K562 (cell line): ENCODE measurements at regions not wholly inside any gene's neighbourhood (a gene's known extent, or its start where the extent isn't known, plus 50 kb on each side); places are given as distances from the start of the nearest gene placed in this dataset.

Experiments
- ATAC-seq: fragments of 200-7000 bp; cut with Tn5 transposase; 3 replicates; pipeline ENCODE4 v1.9.1; 2020; ENCODE audit warnings: moderate library complexity
- BruUV-seq: library from RNA; stranded (reverse); fragments of 400-500 nt; replicated peaks from 2 replicates; lab custom pipeline; 2021; lab: Mats Ljungman, UMichigan
- CTCF ChIA-PET: fragments of 300-600 bp; formaldehyde crosslinking; extraction: SDS; loops from one replicate; lab custom pipeline; 2021; ENCODE audit warnings: low intra/inter-chr PET ratio; lab: Yijun Ruan, JAX
- POLR2A ChIA-PET: fragments of 300-600, 350-650 bp; sonication (Branson Sonifier 250); formaldehyde crosslinking; extraction: SDS; loops from one replicate; lab custom pipeline; 2021; ENCODE audit warnings: antibody characterized with exemption, inconsistent platforms; lab: Yijun Ruan, JAX
- DNase-seq, 4 experiments: peaks; one replicate each; pipeline versions ENCODE4 v3.0.0 to v3.0.0-alpha.2; 2011 to 2018; ENCODE audit warnings: low spot score in 3 of 4, mixed read lengths in 3 of 4; ENCODE audit errors: extremely low read depth in 1 of 4
- FAIRE-seq: peaks from 2 replicates; lab custom pipeline; 2011; peaks lifted over from hg19 to GRCh38; lab: Jason Lieb, UNC
- H2AFZ ChIP-seq: 2 replicates; pipeline ENCODE4 v1.6.0; 2011; ENCODE audit warnings: low read depth, low read length, control low read depth, inconsistent platforms
- H3K27ac ChIP-seq: fragments of 200-600 bp; 3 replicates; pipeline ENCODE4 v1.8.0; 2011; ENCODE audit warnings: low read depth, mild to moderate bottlenecking, control low read depth, inconsistent platforms, low read length, moderate library complexity, mixed read lengths; ENCODE audit errors: extremely low read depth
- H3K27me3 ChIP-seq, 2 experiments: fragments of 300-600 bp in 1 of 2; 2 replicates in 1 of 2; 3 replicates in 1 of 2; pipeline versions ENCODE4 v1.6.0 to v1.8.0; 2011; ENCODE audit warnings: inconsistent platforms in 2 of 2, low read length in 2 of 2, mild to moderate bottlenecking in 1 of 2, mixed read lengths in 1 of 2, moderate library complexity in 1 of 2; ENCODE audit not compliant: control insufficient read depth in 2 of 2, insufficient read depth in 2 of 2
- H3K36me3 ChIP-seq: fragments of 300-600 bp; 3 replicates; pipeline ENCODE4 v1.8.0; 2011; ENCODE audit warnings: mild to moderate bottlenecking, low read length, inconsistent platforms; ENCODE audit not compliant: control insufficient read depth, insufficient read depth
- H3K4me1 ChIP-seq, 2 experiments: fragments of 200-600 bp in 1 of 2; replicated peaks in 1 of 2; 2 replicates in 1 of 2; 3 replicates in 1 of 2; pipeline versions ENCODE4 v1.5.1 to v1.8.0; 2011; ENCODE audit warnings: inconsistent platforms in 2 of 2, low read length in 2 of 2, mild to moderate bottlenecking in 1 of 2, mixed read lengths in 1 of 2, moderate library complexity in 1 of 2; ENCODE audit not compliant: control insufficient read depth in 2 of 2, insufficient read depth in 2 of 2
- H3K4me2 ChIP-seq: 2 replicates; pipeline ENCODE4 v1.6.1; 2011; ENCODE audit warnings: low read length, control low read depth, inconsistent platforms, mixed read lengths; ENCODE audit not compliant: insufficient read depth
- H3K4me3 ChIP-seq: fragments of 200-600 bp; sonication (generic), shearing (Covaris generic); 2 replicates; pipeline ENCODE4 v1.5.1; 2016; ENCODE audit warnings: control low read depth, inconsistent platforms
- H3K79me2 ChIP-seq: fragments of 200-600 bp; 3 replicates; pipeline ENCODE4 v1.8.0; 2011; ENCODE audit warnings: low read length, inconsistent platforms; ENCODE audit not compliant: control insufficient read depth, insufficient read depth
- H3K9ac ChIP-seq, 2 experiments: 2 replicates each; pipeline versions ENCODE4 v1.6.0 to v1.6.1; 2011; ENCODE audit warnings: low read depth in 2 of 2, low read length in 2 of 2, control low read depth in 1 of 2, inconsistent platforms in 1 of 2, mild to moderate bottlenecking in 1 of 2, mixed read lengths in 1 of 2; ENCODE audit not compliant: insufficient read depth in 1 of 2
- H3K9me1 ChIP-seq: one replicate; pipeline ENCODE4 v1.6.0; 2011; ENCODE audit warnings: inconsistent platforms, mild to moderate bottlenecking, low read length, moderate library complexity; ENCODE audit not compliant: control insufficient read depth, insufficient read depth
- H3K9me3 ChIP-seq: replicated peaks from 2 replicates; pipeline ENCODE4 v1.5.1; 2011; ENCODE audit warnings: low read depth, low read length, inconsistent platforms; ENCODE audit not compliant: control insufficient read depth, insufficient read depth
- H4K20me1 ChIP-seq: replicated peaks from 2 replicates; pipeline ENCODE4 v1.6.1; 2011; ENCODE audit warnings: low read length, inconsistent platforms, mixed read lengths; ENCODE audit not compliant: control insufficient read depth, insufficient read depth
- ATF3 ChIP-seq, 2 experiments: fragments of 450-650 bp in 1 of 2; sonication (generic) in 1 of 2; formaldehyde crosslinking in 1 of 2; IDR thresholded peaks in 1 of 2; conservative IDR thresholded peaks in 1 of 2; 2 replicates each; pipeline versions ENCODE4 v1.6.1 to v1.8.1; 2016 to 2023; ENCODE audit warnings: mild to moderate bottlenecking in 2 of 2, moderate library complexity in 2 of 2, inconsistent platforms in 1 of 2, missing genetic modification reagents in 1 of 2
- DEAF1 ChIP-seq: fragments of 450-650 bp; formaldehyde crosslinking; IDR thresholded peaks from 2 replicates; pipeline ENCODE4 v1.4.0; 2020; ENCODE audit warnings: mild to moderate bottlenecking, moderate library complexity
- GTF2A2 ChIP-seq: IDR thresholded peaks from 2 replicates; pipeline ENCODE4 v1.6.1; 2016; ENCODE audit warnings: mild to moderate bottlenecking, missing genetic modification characterization, missing compliant biosample characterization
- MCM3 ChIP-seq: fragments of 450-650 bp; IDR thresholded peaks from 2 replicates; pipeline ENCODE4 v1.6.1; 2016
- ZNF121 ChIP-seq: sonication (generic); formaldehyde crosslinking; conservative IDR thresholded peaks from 2 replicates; pipeline ENCODE4 v1.8.0; 2022; ENCODE audit warnings: missing genetic modification reagents
- WGBS: fragments of 100-300 bp; shearing (Covaris generic); methylation state at CpG from one replicate; pipeline ENCODE4 v1.1.6; 2016; ENCODE audit warnings: low coverage, mixed read lengths; ENCODE audit not compliant: insufficient coverage; ENCODE audit errors: missing lambda C conversion rate; 5-methylcytosine and 5-hydroxymethylcytosine counted together
- in situ Hi-C: fragments of 300-500 bp; cut with MboI; formaldehyde crosslinking; loops from 4 replicates; pipeline ENCODE4 v1.15.0; 2018; ENCODE audit warnings: inconsistent platforms, mixed read lengths
- intact Hi-C: fragments of 100-400 bp; cut with micrococcal nuclease; formaldehyde crosslinking; loops from 2 replicates; pipeline ENCODE4 v1.14.2; 2022

DNA sequence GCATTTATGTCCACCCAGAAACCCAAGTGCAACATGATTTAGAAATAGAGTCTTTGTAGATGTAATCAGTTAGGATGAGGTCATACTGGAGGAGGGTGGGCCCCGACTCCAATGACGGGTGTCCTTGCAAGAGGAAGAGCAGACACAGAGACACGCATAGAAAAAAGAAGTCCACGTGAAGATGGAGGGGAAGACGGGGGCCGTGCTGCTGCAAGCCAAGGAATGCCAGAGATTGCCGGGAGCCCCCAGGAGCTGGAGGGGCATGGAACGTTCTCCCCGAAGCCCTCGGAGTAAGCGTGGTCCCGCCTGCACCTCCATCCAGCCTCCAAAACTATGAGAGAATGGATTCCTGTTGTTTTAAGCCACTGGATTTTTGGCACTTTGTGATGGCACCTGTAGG, 51.6 kb downstream of the PTGR3 start:
- TF ChIP-seq GTF2A2 (tag) (no peak), ATF3 (IDR thresholded peaks at IDR 0.05) (peak; percentile 36; the same call in 1 of the 2 replicates), ATF3 (CRISPR knock-in tag; conservative IDR thresholded peaks at IDR 0.05) (no peak), ZNF121 (CRISPR knock-in tag) (no peak)
- Histone ChIP-seq H2AFZ (no peak overlapping the region), H3K36me3 (no peaks in the 10 kb centered on the region), H3K4me3 (no peak overlapping the region), H3K9me3 (no peaks in the 10 kb centered on the region), H3K4me1 (peaks cover 0 to 7% of the 10 kb centered on the region in 2 experiments; a peak in 1 of 5 replicates), H3K9me1 (no peaks in the 10 kb centered on the region), H4K20me1 (no peaks in the 10 kb centered on the region), H3K27me3 (peaks cover 27 to 77% of the 10 kb centered on the region in 2 experiments), H3K27ac (no peak overlapping the region), H3K4me2 (no peak overlapping the region), H3K9ac (no peak overlapping the region), H3K79me2 (no peaks in the 10 kb centered on the region)
- ATAC-seq (no peak), FAIRE-seq (no peak), DNase-seq (no peak)
- intact Hi-C loops: no loop called here
- BruUV-seq: no TSS peak
- CTCF ChIA-PET: no interaction called here
- in situ Hi-C loops: no loop called here
- 2% methylated on average over 11 of the region's 12 CpGs for WGBS
- POLR2A ChIA-PET: no interaction called here

DNA sequence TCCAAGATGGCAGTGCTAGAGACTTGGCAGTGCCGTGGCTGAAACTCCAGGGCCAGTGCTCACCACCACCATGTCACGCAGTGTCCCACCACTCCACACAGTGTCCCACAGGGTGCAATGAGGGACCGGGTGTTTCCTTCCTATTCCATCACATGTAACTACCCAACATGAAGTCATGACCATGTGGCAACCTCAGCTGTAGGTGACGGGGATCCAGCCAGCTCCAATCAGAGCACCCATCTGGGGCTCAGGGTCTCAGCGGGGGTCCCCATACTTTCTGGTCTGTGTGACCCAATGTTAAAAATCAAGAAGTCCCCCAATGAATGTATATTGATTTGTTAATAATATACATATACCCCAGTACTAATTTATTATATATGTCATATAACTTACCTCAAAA, 52.1 kb downstream of the PTGR3 start:
- ATAC-seq: no peak
- Histone ChIP-seq H3K9me1 (no peaks in the 10 kb centered on the region), H3K9ac (no peak overlapping the region), H2AFZ (no peak overlapping the region), H3K4me2 (no peak overlapping the region), H4K20me1 (no peaks in the 10 kb centered on the region), H3K9me3 (no peaks in the 10 kb centered on the region), H3K27ac (no peak overlapping the region), H3K79me2 (no peaks in the 10 kb centered on the region), H3K4me1 (peaks cover 0 to 7% of the 10 kb centered on the region in 2 experiments; a peak in 1 of 5 replicates), H3K4me3 (no peak overlapping the region), H3K27me3 (peaks cover 24 to 71% of the 10 kb centered on the region in 2 experiments), H3K36me3 (no peaks in the 10 kb centered on the region)
- WGBS: 6% methylated on average over 4 of the region's 5 CpGs
- TF ChIP-seq DEAF1 (CRISPR knock-in tag) (no peak), MCM3 (no peak)
- DNase-seq: no peak
- ChIA-PET CTCF (no interaction called here), POLR2A (no interaction called here)
- in situ Hi-C loops: no loop called here
- BruUV-seq: no TSS peak
- intact Hi-C loops: no loop called here
- no peak for FAIRE-seq
